CD4-positive, CD25-positive, alpha-beta regulatory T cell (primary cell): ENCODE measurements at regions not wholly inside any gene's neighbourhood (a gene's known extent, or its start where the extent isn't known, plus 50 kb on each side); places are given as distances from the start of the nearest gene placed in this dataset.

Experiments
- ATAC-seq, 2 donors: fragments of 150-1000 bp; cut with Tn5 transposase; one replicate each; pipeline ENCODE4 v1.10.0; 2021; ENCODE audit warnings: low read depth in 2 of 2, moderate number of reproducible peaks in 2 of 2, moderate library complexity in 1 of 2
- DNase-seq, 3 donors: peaks; one replicate each; pipeline versions ENCODE4 v3.0.0 to v3.0.0-alpha.2; 2012 to 2022; ENCODE audit warnings: mixed read lengths in 1 of 3
- H3K27ac ChIP-seq: one replicate; pipeline ENCODE4 v1.7.0; 2013; ENCODE audit warnings: mild to moderate bottlenecking, low read length; ENCODE audit not compliant: insufficient read depth, poor library complexity, severe bottlenecking
- H3K27me3 ChIP-seq: one replicate; pipeline ENCODE4 v1.7.0; 2013; ENCODE audit warnings: low read length; ENCODE audit not compliant: control insufficient read depth, insufficient read depth
- H3K36me3 ChIP-seq: one replicate; pipeline ENCODE4 v1.7.0; 2013; ENCODE audit warnings: mild to moderate bottlenecking, low read length, moderate library complexity; ENCODE audit not compliant: control insufficient read depth, insufficient read depth
- H3K4me1 ChIP-seq: 2 replicates; pipeline ENCODE4 v1.7.0; 2013; ENCODE audit warnings: mild to moderate bottlenecking, low read length; ENCODE audit not compliant: insufficient read depth, control insufficient read depth, poor library complexity, severe bottlenecking
- H3K4me3 ChIP-seq: one replicate; pipeline ENCODE4 v1.7.0; 2013; ENCODE audit warnings: low read depth, mild to moderate bottlenecking, low read length, moderate library complexity
- H3K9me3 ChIP-seq, 2 experiments: 1 replicate in 1 of 2; 2 replicates in 1 of 2; pipeline ENCODE4 v1.7.0; 2013; ENCODE audit warnings: low read length in 2 of 2, mild to moderate bottlenecking in 1 of 2, moderate library complexity in 1 of 2; ENCODE audit not compliant: control insufficient read depth in 2 of 2
- H3K27ac Mint-ChIP-seq, 3 donors: one replicate each; pipeline ENCODE4 v1.8.0; 2020 to 2022; ENCODE audit warnings: mild to moderate bottlenecking in 3 of 3, mixed read lengths in 3 of 3, moderate library complexity in 2 of 3
- H3K27me3 Mint-ChIP-seq: one replicate; pipeline ENCODE4 v1.8.0; 2022; ENCODE audit warnings: mild to moderate bottlenecking, mixed read lengths
- H3K36me3 Mint-ChIP-seq: one replicate; pipeline ENCODE4 v1.8.0; 2020; ENCODE audit warnings: mixed read lengths
- H3K4me1 Mint-ChIP-seq, 4 donors: one replicate each; pipeline ENCODE4 v1.8.0; 2020 to 2022; ENCODE audit warnings: mixed read lengths in 4 of 4, mild to moderate bottlenecking in 1 of 4
- H3K4me3 Mint-ChIP-seq, 4 donors: one replicate each; pipeline ENCODE4 v1.8.0; 2020 to 2022; ENCODE audit warnings: mild to moderate bottlenecking in 4 of 4, mixed read lengths in 4 of 4, moderate library complexity in 3 of 4
- H3K9me3 Mint-ChIP-seq, 7 donors: one replicate each; pipeline ENCODE4 v1.8.0; 2020 to 2022; ENCODE audit warnings: mixed read lengths in 7 of 7, mild to moderate bottlenecking in 3 of 7, moderate library complexity in 2 of 7

GRCh38 chr1:84759756-84760155 lies 69.5 kb upstream of the SSX2IP start:
- Histone ChIP-seq H3K9me3 (no peaks in the 10 kb centered on the region), H3K27ac (no peak overlapping the region), H3K27me3 (no peaks in the 10 kb centered on the region), H3K4me1 (no peaks in the 10 kb centered on the region), H3K36me3 (no peaks in the 10 kb centered on the region), H3K4me3 (no peak overlapping the region)
- DNase-seq (no peak), ATAC-seq (no peak)
- H3K4me3 Mint-ChIP-seq = no peak overlapping the region
- peaks cover 0 to 8% (median 3%) of the 10 kb centered on the region in 4 donors for H3K4me1 Mint-ChIP-seq
- peaks cover 16% of the 10 kb centered on the region for H3K27me3 Mint-ChIP-seq
- no peaks in the 10 kb centered on the region for H3K9me3 Mint-ChIP-seq
- H3K27ac Mint-ChIP-seq = no peak overlapping the region
- H3K36me3 Mint-ChIP-seq = no peaks in the 10 kb centered on the region

GRCh38 chr1:84758968-84759491 lies 68.8 kb upstream of the SSX2IP start:
- DNase-seq (no peak), ATAC-seq (no peak)
- no peak overlapping the region for H3K4me3 ChIP-seq
- H3K4me1 ChIP-seq = no peaks in the 10 kb centered on the region
- no peaks in the 10 kb centered on the region for H3K36me3 ChIP-seq
- H3K4me3 Mint-ChIP-seq = no peak overlapping the region
- no peaks in the 10 kb centered on the region for H3K27me3 ChIP-seq
- H3K9me3 Mint-ChIP-seq = no peaks in the 10 kb centered on the region
- H3K27me3 Mint-ChIP-seq = peaks cover 16% of the 10 kb centered on the region
- H3K9me3 ChIP-seq = no peaks in the 10 kb centered on the region
- H3K27ac Mint-ChIP-seq = no peak overlapping the region
- peaks cover 0 to 8% (median 3%) of the 10 kb centered on the region in 4 donors for H3K4me1 Mint-ChIP-seq
- H3K36me3 Mint-ChIP-seq = no peaks in the 10 kb centered on the region
- H3K27ac ChIP-seq = no peak overlapping the region

- Histone ChIP-seq H3K27me3 (no peaks in the 10 kb centered on the region), H3K36me3 (no peaks in the 10 kb centered on the region), H3K9me3 (no peaks in the 10 kb centered on the region), H3K27ac (no peak overlapping the region), H3K4me1 (no peaks in the 10 kb centered on the region), H3K4me3 (no peak overlapping the region)
- H3K4me1 Mint-ChIP-seq = peaks cover under 1 to 8% (median 3%) of the 10 kb centered on the region in 4 donors
- H3K9me3 Mint-ChIP-seq = no peaks in the 10 kb centered on the region
- H3K36me3 Mint-ChIP-seq = no peaks in the 10 kb centered on the region
- H3K27me3 Mint-ChIP-seq = peaks cover 16% of the 10 kb centered on the region
- DNase-seq (no peak), ATAC-seq (no peak)
- no peak overlapping the region for H3K4me3 Mint-ChIP-seq
- no peak overlapping the region for H3K27ac Mint-ChIP-seq
These were observed 68.2 kb upstream of the SSX2IP start for GRCh38 chr1:84758476-84758875.

- no peaks in the 10 kb centered on the region for H3K9me3 Mint-ChIP-seq
- Histone ChIP-seq H3K4me1 (no peaks in the 10 kb centered on the region), H3K4me3 (no peak overlapping the region), H3K9me3 (no peaks in the 10 kb centered on the region), H3K27me3 (no peaks in the 10 kb centered on the region), H3K27ac (no peak overlapping the region), H3K36me3 (no peaks in the 10 kb centered on the region)
- no peak overlapping the region for H3K4me3 Mint-ChIP-seq
- ATAC-seq (no peak), DNase-seq (no peak)
- H3K27me3 Mint-ChIP-seq = peaks cover 16% of the 10 kb centered on the region
- H3K4me1 Mint-ChIP-seq = peaks cover 2 to 8% (median 4%) of the 10 kb centered on the region in 4 donors
- H3K36me3 Mint-ChIP-seq = no peaks in the 10 kb centered on the region
- H3K27ac Mint-ChIP-seq = no peak overlapping the region
These were observed 67.0 kb upstream of the SSX2IP start for GRCh38 chr1:84757301-84757700.

GRCh38 chr1:84756455-84757082 lies 66.3 kb upstream of the SSX2IP start:
- H3K27me3 Mint-ChIP-seq = peaks cover 16% of the 10 kb centered on the region
- no peaks in the 10 kb centered on the region for H3K36me3 Mint-ChIP-seq
- H3K27me3 ChIP-seq = no peaks in the 10 kb centered on the region
- H3K4me1 Mint-ChIP-seq = peaks cover 2 to 8% (median 4%) of the 10 kb centered on the region in 4 donors
- ATAC-seq (no peak), DNase-seq (no peak)
- H3K4me1 ChIP-seq = no peaks in the 10 kb centered on the region
- no peak overlapping the region for H3K4me3 Mint-ChIP-seq
- H3K9me3 Mint-ChIP-seq = no peaks in the 10 kb centered on the region
- no peak overlapping the region for H3K27ac Mint-ChIP-seq
- no peaks in the 10 kb centered on the region for H3K36me3 ChIP-seq
- H3K9me3 ChIP-seq = no peaks in the 10 kb centered on the region
- H3K4me3 ChIP-seq = no peak overlapping the region
- H3K27ac ChIP-seq = no peak overlapping the region

GRCh38 chr1:84756001-84756400 lies 65.7 kb upstream of the SSX2IP start:
- Mint-ChIP-seq H3K4me1 (peaks cover 2 to 8% (median 4%) of the 10 kb centered on the region in 4 donors), H3K27ac (no peak overlapping the region), H3K4me3 (no peak overlapping the region), H3K36me3 (no peaks in the 10 kb centered on the region), H3K9me3 (no peaks in the 10 kb centered on the region), H3K27me3 (peaks cover 16% of the 10 kb centered on the region)
- H3K36me3 ChIP-seq = no peaks in the 10 kb centered on the region
- H3K4me3 ChIP-seq = no peak overlapping the region
- H3K27ac ChIP-seq = no peak overlapping the region
- DNase-seq (no peak), ATAC-seq (no peak)
- no peaks in the 10 kb centered on the region for H3K4me1 ChIP-seq
- H3K27me3 ChIP-seq = no peaks in the 10 kb centered on the region
- H3K9me3 ChIP-seq = no peaks in the 10 kb centered on the region

GRCh38 chr1:84755216-84755615 lies 65.0 kb upstream of the SSX2IP start:
- H3K4me1 Mint-ChIP-seq = peaks cover 2 to 8% (median 4%) of the 10 kb centered on the region in 4 donors
- no peaks in the 10 kb centered on the region for H3K9me3 Mint-ChIP-seq
- H3K9me3 ChIP-seq = no peaks in the 10 kb centered on the region
- no peaks in the 10 kb centered on the region for H3K36me3 Mint-ChIP-seq
- no peak overlapping the region for H3K4me3 ChIP-seq
- H3K27ac Mint-ChIP-seq = no peak overlapping the region
- H3K27ac ChIP-seq = no peak overlapping the region
- H3K4me1 ChIP-seq = no peaks in the 10 kb centered on the region
- H3K4me3 Mint-ChIP-seq = no peak overlapping the region
- H3K36me3 ChIP-seq = no peaks in the 10 kb centered on the region
- peaks cover 16% of the 10 kb centered on the region for H3K27me3 Mint-ChIP-seq
- ATAC-seq = no peak
- no peak for DNase-seq
- peaks cover 5% of the 10 kb centered on the region for H3K27me3 ChIP-seq

- DNase-seq = no peak
These were observed 64.1 kb upstream of the SSX2IP start for GRCh38 chr1:84754386-84754703.

More at GRCh38 chr1:84754386-84754703, 64.1 kb upstream of the SSX2IP start:
- no peaks in the 10 kb centered on the region for H3K4me1 ChIP-seq
- Mint-ChIP-seq H3K4me1 (peaks cover 2 to 8% (median 4%) of the 10 kb centered on the region in 4 donors), H3K27ac (no peak overlapping the region), H3K9me3 (no peaks in the 10 kb centered on the region), H3K36me3 (no peaks in the 10 kb centered on the region), H3K4me3 (no peak overlapping the region), H3K27me3 (peaks cover 9% of the 10 kb centered on the region)
- H3K27me3 ChIP-seq = peaks cover 12% of the 10 kb centered on the region
- H3K4me3 ChIP-seq = no peak overlapping the region
- H3K27ac ChIP-seq = no peak overlapping the region
- H3K36me3 ChIP-seq = no peaks in the 10 kb centered on the region
- no peaks in the 10 kb centered on the region for H3K9me3 ChIP-seq
- no peak for ATAC-seq
